ENCODE measurements at regions not wholly inside any gene's neighbourhood (a gene's known extent, or its start where the extent isn't known, plus 50 kb on each side); places are given as distances from the start of the nearest gene placed in this dataset.

GRCh38 chr3:72247126-72247525 is 462.2 kb upstream of the PROK2 start:
- Histone ChIP-seq H3K9me3 (no peaks in the 10 kb centered on the region), H3K4me3 (no peak overlapping the region), H3K27me3 (no peaks in the 10 kb centered on the region), H3K27ac (no peak overlapping the region), H3K36me3 (no peaks in the 10 kb centered on the region), H3K4me1 (peaks cover 8 to 21% of the 10 kb centered on the region in 2 donors)
- TF ChIP-seq POLR2A (IDR thresholded peaks at IDR 0.05), result no peak
- TF ChIP-seq, protein P1, sequence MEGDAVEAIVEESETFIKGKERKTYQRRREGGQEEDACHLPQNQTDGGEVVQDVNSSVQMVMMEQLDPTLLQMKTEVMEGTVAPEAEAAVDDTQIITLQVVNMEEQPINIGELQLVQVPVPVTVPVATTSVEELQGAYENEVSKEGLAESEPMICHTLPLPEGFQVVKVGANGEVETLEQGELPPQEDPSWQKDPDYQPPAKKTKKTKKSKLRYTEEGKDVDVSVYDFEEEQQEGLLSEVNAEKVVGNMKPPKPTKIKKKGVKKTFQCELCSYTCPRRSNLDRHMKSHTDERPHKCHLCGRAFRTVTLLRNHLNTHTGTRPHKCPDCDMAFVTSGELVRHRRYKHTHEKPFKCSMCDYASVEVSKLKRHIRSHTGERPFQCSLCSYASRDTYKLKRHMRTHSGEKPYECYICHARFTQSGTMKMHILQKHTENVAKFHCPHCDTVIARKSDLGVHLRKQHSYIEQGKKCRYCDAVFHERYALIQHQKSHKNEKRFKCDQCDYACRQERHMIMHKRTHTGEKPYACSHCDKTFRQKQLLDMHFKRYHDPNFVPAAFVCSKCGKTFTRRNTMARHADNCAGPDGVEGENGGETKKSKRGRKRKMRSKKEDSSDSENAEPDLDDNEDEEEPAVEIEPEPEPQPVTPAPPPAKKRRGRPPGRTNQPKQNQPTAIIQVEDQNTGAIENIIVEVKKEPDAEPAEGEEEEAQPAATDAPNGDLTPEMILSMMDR (IDR thresholded peaks at IDR 0.05 in 4 of 5, conservative IDR thresholded peaks at IDR 0.05 in 1 of 5), result no peak
- no peak for DNase-seq
- in situ Hi-C loops (cut with MboI; ENCODE audit: low sequenced_read_pairs in 4 of 4), result no loop called here
- intact Hi-C loops (cut with DNase I; ENCODE audit: low total_unique reads), result loop anchor here (10.0 kb wide), 1 partner anchor 198 kb away; the partner anchor contains the start of gene RYBP
- ATAC-seq, result no peak

DNA sequence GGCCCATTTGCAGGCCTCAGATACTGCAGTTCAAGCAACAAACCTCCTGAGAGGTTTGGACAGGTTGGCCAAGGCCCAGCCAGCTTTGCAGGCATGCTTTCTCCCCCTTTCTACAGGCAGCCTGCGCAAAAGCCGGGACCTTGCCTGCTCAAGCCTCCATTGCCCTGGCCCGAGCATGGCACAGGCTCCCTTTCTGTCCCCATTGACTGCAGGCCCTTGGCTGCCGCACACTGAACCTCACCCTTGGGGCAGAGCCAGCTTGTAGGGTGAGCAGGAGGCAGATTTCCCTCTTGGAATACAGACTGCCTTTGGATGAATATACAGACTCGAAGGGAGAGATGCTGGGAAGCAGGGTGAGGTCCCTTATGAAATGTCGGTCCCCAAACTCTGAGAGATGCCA is 461.7 kb upstream of the PROK2 start:
- H3K9me3 ChIP-seq, result no peaks in the 10 kb centered on the region
- in situ Hi-C loops (cut with MboI; ENCODE audit: low sequenced_read_pairs in 4 of 4), result no loop called here
- H3K4me3 ChIP-seq, result no peak overlapping the region
- intact Hi-C loops (cut with DNase I; ENCODE audit: low total_unique reads), result loop anchor here (10.0 kb wide), 1 partner anchor 198 kb away; the partner anchor contains the start of gene RYBP
- H3K27ac ChIP-seq, result no peak overlapping the region
- no peaks in the 10 kb centered on the region for H3K36me3 ChIP-seq
- DNase-seq (no peak), ATAC-seq (no peak)
- H3K4me1 ChIP-seq, result peaks cover 8 to 21% of the 10 kb centered on the region in 2 donors
- no peaks in the 10 kb centered on the region for H3K27me3 ChIP-seq
- TF ChIP-seq POLR2A (IDR thresholded peaks at IDR 0.05), result no peak
- TF ChIP-seq, protein P1 (IDR thresholded peaks at IDR 0.05 in 4 of 5, conservative IDR thresholded peaks at IDR 0.05 in 1 of 5), result no peak

- DNase-seq (peak; percentile 61 to 84), ATAC-seq (peak; percentile 92 to 93)
- Histone ChIP-seq H3K27ac (peak overlapping the region in 3 of 4 donors; percentile 21 to 48 (median 46)), H3K36me3 (no peaks in the 10 kb centered on the region), H3K4me1 (peaks cover 8 to 21% of the 10 kb centered on the region in 2 donors), H3K4me3 (no peak overlapping the region), H3K27me3 (no peaks in the 10 kb centered on the region), H3K9me3 (no peaks in the 10 kb centered on the region)
- TF ChIP-seq POLR2A (IDR thresholded peaks at IDR 0.05), result no peak
- TF ChIP-seq, protein P1 (IDR thresholded peaks at IDR 0.05 in 4 of 5, conservative IDR thresholded peaks at IDR 0.05 in 1 of 5), result no peak
- in situ Hi-C loops (cut with MboI; ENCODE audit: low sequenced_read_pairs in 4 of 4), result no loop called here
- intact Hi-C loops (cut with DNase I; ENCODE audit: low total_unique reads), result loop anchor here (10.0 kb wide), 1 partner anchor 200 kb away; the partner anchor contains the start of gene RYBP
Observed at GRCh38 chr3:72245183-72245811, 460.3 kb upstream of the PROK2 start.

- H3K27ac ChIP-seq, result no peak overlapping the region
- no peak overlapping the region for H3K4me3 ChIP-seq
- DNase-seq (no peak), ATAC-seq (no peak)
- in situ Hi-C loops (cut with MboI; ENCODE audit: low sequenced_read_pairs in 4 of 4), result no loop called here
- no peaks in the 10 kb centered on the region for H3K36me3 ChIP-seq
- peaks cover 8 to 21% of the 10 kb centered on the region in 2 donors for H3K4me1 ChIP-seq
- intact Hi-C loops (cut with DNase I; ENCODE audit: low total_unique reads), result loop anchor here (10.0 kb wide), 1 partner anchor 200 kb away; the partner anchor contains the start of gene RYBP
- TF ChIP-seq POLR2A (IDR thresholded peaks at IDR 0.05), result no peak
- TF ChIP-seq, protein P1 (IDR thresholded peaks at IDR 0.05 in 4 of 5, conservative IDR thresholded peaks at IDR 0.05 in 1 of 5), result no peak
- H3K27me3 ChIP-seq, result no peaks in the 10 kb centered on the region
- no peaks in the 10 kb centered on the region for H3K9me3 ChIP-seq
Observed at GRCh38 chr3:72244396-72244795, 459.4 kb upstream of the PROK2 start.

All from gastrocnemius medialis (tissue), 4 donors.